ENCODE measurements at regions not wholly inside any gene's neighbourhood (a gene's known extent, or its start where the extent isn't known, plus 50 kb on each side); places are given as distances from the start of the nearest gene placed in this dataset.

DNA sequence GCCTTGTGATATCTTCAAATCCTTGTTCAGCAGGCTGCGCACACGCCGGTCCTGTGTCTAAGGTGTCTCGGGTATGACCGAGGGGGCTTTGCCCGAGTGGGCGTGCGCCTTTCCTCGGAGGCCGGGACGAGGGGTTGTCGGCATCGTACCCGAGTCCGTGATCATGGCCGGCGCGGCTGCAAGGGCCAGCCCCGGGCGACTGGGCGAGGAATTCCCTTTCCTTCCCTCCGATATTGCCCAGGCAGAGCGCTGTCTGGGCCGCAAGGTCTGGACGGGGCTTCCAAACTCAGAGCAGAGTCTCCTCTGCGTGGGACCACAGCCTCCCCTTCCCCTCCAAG, 59.7 kb downstream of the ZNF467 start:
- TF ChIP-seq TAF1 (IDR thresholded peaks at IDR 0.05; ENCODE audit: borderline replicate concordance, insufficient read depth, low read length), result no peak
- no peak for TF ChIP-seq POLR2AphosphoS5 (IDR thresholded peaks at IDR 0.05; ENCODE audit: low read depth, low read length)

Measured in PFSK-1 (cell line).